NCI-H1092 treated with DMSO at 0.1 percent for 48 hours (cell line): ENCODE measurements at regions not wholly inside any gene's neighbourhood (a gene's known extent, or its start where the extent isn't known, plus 50 kb on each side); places are given as distances from the start of the nearest gene placed in this dataset.
A peak's percentile ranks its signal among the peaks of the same experiment; 100 is the strongest.

Source experiments
- DNase-seq: peaks from one replicate; lab custom pipeline; 2025; lab: John Stamatoyannopoulos, UW

DNA sequence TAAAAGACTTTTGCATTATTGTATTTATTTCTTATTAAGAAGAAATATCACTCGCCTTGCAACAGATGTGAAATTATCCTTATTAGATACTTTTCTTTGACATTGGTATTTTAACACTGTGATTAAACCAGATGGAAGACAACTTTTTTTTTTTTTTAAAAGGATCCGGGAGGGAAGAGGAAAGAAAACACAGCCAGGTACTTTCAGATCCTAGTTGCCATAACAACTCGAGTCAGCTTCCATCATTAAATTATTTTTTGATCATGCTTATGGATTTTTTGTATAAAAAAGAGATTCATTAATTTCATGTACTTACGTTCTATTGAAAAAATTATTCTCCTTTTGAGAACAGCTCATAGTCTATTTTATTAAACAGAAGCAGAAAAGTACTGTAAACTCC, 515.7 kb downstream of the TBC1D4 start:
- DNase-seq = no peak

DNA sequence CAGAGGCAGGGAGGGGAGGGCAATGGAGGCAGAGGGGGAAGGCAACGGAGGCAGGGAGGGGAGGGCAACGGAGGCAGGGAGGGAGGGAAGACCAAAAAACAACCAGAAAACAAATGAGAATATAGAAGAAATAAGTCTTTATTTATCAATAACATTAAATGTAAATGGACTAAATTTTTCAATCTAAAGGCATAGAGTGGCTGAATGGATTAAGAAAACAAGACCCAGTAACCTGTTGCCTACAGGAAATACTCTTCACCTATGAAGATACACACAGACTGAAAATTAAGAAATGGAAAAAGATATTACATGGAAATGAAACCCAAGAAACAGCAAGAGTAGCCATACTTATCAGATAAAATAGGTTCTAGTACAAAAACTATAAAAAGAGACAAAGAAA, 536.3 kb downstream of the TBC1D4 start:
- no peak for DNase-seq

DNA sequence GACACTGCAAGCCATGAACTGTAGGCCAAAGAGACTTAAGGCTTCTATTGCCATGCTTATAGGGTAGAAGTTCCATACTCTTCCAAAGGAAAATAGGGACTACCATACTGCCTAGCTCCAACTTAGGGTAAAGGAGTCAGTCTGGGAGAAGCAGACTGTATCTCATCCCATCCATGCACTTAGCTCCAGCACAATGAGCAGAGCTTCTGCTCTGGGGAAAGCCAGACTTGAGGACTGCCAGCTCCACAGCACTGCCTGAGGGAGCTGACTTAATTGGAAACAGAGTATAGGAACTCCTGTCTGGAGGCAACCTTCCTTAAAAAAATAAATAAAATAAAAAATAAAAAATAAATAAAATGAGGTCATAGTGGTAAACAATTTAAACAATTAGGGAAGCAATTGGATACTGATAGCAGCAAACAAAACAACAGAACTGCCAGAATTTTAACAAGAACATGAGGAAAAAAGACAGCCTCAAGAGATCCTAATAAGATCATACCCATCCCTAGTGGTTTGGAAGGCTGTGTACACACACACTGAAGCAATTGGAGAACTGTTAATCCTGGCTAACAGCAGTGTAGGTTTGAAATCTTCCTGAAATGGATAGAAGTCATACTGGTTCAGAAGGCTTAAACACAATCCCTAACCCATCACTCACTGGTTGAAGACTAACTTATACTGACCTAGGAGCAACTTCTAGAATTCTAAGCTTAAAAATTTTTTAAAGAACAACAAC, 550.1 kb downstream of the TBC1D4 start:
- no peak for DNase-seq

DNA sequence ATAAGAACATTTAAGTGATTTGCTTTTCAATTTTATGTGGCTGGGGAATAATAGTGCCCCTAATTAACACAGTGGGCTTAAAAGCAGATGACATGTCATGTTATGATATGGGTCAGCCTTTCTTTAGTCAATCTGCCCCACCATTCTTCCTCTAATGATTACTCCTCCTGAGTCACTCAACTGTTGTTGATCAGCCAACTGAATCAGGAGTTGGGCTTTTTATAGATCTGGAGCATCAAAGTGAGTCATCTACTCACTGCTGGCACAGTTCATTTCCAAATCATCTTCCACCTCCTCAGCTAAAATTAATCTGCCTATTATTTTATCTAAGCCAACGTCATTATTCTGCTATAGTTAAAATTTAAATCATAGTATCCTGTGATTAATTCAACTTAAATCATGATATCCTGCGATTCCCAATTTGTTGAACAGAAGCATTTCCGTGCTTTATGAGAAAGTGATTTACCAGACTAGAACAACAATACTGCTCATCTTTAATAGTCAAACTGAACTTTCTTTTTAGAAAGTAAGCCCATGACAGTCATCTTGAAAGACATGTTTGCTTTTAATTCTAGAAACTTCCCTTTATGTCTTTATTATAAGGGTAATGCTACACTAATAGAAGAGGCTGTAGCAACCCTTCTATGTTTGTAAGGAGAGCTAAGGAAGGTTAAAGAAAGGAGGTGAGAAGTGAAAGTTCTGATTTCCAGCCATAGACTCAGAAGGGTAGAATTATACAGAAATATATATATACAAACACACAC, 551.4 kb downstream of the TBC1D4 start:
- DNase-seq = no peak

DNA sequence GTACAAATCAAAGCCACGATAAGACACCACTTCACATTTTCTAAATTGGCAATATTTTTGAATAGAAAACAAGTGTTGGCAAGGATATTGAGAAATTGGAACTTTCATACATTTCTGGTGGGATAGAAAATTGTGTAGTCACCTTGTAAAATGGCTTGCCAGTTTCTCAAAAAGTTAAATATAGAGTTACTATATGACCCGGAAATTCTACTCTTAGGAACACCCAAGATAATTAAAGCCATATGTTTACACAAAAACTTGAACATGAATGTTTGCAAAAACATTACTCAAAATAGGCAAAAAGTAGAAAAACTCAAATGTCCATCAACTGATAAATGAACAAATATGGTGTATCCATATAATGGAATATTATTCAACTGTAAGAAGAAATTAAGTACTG, 552.5 kb downstream of the TBC1D4 start:
- no peak for DNase-seq

DNA sequence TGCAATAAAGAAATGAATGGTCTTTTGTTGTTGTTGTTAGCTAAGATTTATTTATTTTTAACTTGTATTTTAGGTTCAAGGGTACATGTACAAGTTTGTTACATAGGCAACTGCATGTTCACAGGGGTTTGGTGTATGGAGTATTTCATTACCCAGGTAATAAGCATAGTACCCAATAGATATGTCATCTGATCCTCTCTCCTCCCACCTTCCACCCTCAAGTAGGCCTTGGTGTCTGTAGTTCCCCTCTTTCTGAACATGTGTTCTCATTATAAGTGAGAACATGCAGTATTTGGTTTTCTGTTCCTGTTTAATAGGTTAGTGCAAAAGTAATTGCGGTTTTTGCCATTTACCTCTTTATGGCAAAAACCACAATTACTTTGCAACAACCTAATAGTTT, 554.1 kb downstream of the TBC1D4 start:
- DNase-seq = no peak

DNA sequence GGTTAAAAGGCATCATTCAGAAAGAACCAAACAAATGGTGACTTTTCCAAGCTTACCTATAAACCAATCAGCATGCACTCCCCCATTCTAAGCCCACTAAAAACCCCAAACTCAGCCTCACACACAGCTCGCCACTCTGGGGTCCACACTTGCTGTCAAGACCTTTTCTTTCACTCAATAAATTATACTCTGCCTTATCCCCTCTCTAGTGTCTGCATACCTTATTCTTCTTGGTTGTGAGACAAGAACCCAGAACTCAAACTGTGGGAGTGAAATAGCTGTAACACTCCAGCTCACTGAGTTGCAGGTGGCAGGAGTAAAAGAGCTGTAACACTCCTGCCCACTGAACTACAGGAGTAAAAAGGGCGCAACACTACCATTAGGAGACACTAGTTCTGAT, 559.0 kb downstream of the TBC1D4 start:
- no peak for DNase-seq

DNA sequence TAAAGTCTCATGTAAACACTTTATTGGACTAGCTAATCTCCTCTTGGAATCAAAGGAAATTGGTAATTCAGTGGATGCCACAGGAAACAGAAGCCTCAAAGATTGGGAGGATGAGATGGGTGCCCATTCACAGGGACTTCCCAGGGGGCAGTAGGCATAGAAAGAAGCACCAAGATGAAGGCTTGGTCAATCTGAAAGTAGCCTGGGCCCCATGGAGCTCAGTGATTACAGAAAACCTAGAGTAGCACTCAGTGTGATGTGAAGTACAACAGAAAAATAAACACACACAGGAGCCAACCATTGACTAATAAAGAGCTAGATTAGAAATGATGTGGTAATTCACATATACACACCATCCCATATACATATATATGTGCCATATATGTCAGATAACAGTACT, 560.6 kb downstream of the TBC1D4 start:
- DNase-seq = no peak

DNA sequence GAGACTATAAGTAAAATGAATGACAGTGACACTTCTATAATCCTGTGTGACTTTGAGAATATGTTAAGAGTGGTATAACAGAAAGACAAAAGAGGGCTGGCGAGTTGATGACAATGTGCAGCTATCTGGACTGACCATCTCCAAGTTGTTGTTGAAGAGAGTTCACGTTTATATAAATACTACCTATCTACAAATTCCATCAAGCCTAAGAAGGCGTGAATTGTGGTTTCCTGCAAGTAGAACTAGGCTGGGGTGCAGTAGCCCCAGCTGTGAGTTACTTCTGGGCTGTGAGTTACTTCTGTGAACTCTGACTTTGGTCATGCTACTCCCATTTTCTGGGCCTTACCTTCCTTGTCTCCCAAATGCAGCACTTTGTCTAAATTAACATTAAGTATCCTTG, 561.0 kb downstream of the TBC1D4 start:
- DNase-seq = no peak

DNA sequence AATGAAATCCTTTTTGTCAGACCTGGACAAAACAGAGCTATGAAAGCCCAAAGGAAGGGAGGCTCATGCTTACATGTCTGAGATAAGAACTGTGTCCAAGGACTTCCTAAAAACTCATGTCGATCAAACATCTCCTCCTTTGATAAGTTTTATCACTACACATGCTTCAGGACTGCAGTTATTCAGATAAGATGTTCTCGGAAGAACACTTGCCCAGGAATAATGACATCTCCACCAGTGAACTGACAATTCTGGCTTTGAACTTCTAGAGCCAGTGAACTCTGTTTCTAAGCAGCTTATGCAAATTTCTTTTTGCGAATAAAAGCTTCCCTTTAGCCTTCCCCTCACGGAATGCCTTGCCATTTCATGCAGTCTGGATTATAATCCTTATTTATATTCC, 561.6 kb downstream of the TBC1D4 start:
- DNase-seq = no peak

DNA sequence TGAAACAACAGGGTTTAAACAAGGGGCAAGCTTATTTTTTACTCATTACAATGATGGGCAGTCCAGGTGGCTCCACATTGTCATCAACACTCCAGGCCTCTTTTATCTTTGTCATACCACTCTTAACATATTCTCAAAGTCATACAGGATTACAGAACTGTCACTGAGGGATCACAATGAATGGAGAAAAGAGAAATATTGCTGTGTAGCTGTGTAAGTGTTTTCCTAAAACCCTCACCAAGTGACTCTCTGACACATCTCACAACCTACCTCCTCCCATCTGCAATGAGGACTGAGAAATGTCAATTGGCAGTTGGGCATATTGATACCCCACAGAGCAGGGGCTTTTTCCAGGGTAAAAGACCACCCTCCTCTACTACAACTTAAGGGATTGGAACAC, 562.1 kb downstream of the TBC1D4 start:
- no peak for DNase-seq

DNA sequence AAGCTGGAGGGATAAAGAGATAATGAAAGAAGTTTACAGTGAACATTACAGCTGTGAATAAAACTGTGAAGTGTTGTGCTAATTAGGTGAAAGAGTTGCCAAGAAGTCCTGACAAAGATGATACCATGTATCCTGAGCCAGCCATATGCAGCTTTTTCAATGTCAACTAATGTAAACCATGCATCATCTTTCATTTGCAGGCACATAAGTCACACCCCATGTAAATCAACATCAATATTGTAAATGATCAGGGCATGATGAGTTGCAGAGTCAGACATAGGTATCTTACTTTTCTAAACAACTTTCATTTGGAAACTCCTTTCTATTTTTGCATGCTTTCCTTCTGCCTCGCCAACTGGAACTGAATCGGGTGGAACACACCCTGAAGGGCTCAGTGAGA, 569.1 kb downstream of the TBC1D4 start:
- no peak for DNase-seq

DNA sequence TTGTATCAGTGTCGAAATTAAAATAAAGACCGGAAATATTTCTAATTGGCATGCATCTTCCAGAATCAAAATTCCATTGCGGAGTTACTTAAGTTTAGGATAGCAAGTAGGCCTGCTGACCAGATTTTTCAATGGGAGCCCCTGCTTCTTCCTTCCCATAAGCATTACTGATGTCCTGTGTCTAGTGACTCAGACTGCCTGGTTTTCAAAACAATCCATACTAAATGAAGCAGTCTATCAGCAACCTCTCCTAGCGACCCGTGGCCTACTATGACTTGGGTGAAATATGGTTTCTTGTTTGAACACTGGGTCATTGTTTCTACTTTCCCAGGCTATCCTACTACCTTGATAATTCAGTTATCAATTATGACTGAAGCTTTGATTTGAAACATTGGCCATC, 571.6 kb downstream of the TBC1D4 start:
- DNase-seq = no peak

DNA sequence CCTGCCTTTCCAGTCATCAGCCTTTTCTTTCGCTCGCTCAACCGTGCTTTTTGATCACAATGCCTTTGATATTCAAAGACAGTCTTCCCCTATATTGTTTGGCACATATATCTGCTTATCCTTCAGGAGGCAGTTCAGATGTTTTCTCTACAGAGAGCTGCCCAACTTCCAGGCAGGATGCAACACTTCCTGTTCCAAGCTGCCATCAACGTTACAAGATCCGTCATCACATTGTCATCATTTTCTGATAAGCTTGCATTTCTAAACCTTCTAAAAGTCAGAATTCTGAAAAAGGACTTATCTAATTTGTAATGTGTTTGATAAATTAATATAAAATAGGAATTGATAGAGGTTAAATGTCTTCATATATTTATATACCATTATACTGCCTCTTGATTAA, 574.2 kb downstream of the TBC1D4 start:
- DNase-seq = no peak

DNA sequence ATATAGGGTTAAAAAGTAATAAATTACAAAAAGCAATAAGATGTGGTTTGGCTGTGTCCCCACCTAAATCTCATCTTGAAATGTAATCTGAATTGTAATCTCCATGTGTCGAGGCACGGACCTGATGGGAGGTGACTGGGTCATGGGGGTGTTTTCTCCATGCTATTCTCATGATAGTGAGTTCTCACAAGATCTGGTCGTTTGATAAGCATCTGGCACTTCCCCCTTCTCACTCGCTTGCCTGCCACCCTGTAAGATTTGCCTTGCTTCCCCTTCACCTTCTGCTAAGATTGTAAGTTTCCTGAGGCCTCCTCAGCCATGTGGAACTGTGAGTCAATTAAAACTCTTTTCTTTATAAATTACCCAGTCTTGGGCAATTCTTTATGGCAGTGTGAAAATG, 577.4 kb downstream of the TBC1D4 start:
- no peak for DNase-seq

DNA sequence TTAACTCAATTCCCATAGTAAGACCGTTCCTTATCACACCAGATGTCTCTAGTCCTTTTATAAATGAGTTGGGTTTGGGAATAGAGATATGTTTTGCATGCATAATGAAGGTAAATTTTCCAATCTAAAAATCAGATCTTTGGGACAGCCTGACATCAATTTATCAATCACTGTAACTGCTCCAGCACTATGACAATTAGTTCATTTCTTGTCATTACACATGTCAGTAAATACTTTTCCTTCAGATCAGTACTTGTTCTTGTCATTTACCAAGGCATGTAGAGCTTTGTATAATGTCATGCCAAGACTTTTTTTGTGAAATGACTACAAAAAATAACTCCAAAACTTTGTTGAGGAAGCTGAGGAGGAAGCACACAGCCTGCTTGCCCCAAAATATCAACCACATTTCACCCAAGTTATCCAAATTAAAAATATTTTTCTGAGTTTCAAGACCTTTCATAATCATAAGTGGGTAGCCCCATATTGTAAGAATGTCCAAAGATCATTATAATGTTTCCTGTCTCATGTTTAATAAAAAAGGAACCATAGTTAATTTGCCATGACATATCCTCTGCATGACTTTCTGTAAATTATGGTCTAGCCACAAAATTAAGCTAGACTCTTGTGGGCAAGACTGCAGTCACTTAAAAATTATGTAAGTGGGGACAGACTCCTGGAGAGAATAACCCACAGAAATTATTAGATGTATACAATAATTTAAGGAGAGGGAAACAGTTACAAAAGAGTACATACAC, 586.8 kb downstream of the TBC1D4 start:
- no peak for DNase-seq

DNA sequence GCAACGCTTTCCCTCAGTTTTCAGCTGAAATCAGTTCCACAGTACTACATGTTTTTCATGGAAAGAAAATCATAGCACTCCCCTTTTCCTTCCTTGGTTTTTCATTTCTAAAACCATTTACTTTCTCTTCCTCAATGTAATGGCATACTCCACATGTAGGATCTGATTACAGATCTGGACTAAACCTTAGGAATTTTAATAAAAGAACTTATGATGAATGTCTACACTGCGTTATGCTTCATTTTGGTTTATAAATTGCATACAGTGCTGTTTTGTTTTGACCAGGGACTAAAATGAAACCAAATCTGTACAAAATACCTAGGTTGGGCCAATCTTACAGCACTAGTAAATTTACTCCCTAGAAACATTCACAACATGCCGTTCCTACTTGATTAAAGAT, 589.9 kb downstream of the TBC1D4 start:
- DNase-seq = no peak

DNA sequence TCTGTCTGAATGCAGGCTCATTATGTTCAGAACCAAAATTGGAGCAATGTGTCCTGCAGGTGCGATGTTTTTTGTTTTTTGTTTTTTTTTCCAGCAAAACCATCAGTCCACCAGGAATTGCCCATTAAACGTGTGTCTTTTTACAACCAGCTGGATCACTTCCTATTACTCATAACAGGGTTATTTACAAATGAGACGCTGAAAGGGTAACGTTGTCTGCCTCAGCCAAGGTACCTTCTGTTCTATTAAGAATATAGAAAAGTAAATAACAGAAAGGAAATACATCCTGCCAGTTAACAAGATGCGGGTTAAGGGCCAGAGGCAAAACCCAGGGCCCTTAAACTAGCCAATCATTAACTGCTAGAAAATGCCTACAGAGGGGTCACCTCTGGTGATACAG, 590.4 kb downstream of the TBC1D4 start:
- DNase-seq = peak; percentile 49

DNA sequence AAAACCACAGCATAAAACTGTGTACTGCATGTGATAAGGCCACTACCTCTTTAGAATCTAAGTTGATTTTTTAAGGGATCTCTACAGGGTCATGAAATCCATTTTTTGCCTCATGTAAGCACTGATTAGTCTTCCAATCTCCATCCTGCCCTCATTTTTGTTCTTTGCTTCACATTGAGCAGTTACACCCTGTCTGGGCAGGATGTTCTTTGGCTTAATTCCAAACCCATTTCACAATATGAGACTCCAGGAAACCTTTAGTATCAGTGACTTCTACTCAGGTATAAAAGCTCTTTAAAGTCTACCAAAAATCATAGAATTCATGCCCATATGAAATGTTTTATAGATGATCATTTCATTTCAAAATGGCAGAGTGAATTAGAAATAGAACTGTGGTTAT, 592.6 kb downstream of the TBC1D4 start:
- no peak for DNase-seq

DNA sequence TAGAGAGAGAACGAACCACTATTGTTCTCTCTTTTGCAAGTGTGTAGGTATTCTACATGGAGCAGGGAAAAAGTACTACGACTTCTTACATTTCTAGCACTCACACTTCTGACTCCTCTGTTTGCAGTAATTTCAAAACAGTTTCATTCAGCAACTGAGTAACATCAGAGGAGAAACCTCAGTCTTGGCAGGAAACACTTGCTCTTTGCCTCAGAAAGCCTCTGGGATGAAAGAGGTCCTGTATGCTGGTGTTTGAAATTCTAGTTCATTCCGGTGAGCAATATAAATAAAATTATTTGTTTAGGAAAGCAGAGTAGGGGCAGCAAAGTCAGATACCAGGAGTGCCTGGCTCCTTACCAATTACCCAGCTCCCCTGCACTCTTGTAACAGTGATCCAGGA, 595.5 kb downstream of the TBC1D4 start:
- no peak for DNase-seq

DNA sequence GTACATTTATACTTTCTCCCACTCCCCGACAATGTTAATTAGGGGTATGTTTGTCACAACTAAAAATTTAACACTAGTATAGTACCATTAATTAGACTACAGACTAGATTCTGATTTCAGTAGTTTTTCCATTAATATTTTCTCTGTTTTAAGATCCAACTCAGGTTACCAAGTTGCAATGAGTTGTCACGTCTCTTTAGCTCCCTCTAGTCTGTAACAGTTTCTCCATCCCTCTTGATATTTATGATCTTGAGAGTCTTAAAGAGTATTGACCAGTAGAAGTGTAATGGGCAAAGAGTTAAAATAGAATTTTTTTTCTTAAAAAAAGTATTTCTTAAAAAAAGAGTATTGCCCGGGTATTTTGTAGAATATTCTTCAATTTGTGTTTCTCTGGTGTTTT, 598.1 kb downstream of the TBC1D4 start:
- no peak for DNase-seq

DNA sequence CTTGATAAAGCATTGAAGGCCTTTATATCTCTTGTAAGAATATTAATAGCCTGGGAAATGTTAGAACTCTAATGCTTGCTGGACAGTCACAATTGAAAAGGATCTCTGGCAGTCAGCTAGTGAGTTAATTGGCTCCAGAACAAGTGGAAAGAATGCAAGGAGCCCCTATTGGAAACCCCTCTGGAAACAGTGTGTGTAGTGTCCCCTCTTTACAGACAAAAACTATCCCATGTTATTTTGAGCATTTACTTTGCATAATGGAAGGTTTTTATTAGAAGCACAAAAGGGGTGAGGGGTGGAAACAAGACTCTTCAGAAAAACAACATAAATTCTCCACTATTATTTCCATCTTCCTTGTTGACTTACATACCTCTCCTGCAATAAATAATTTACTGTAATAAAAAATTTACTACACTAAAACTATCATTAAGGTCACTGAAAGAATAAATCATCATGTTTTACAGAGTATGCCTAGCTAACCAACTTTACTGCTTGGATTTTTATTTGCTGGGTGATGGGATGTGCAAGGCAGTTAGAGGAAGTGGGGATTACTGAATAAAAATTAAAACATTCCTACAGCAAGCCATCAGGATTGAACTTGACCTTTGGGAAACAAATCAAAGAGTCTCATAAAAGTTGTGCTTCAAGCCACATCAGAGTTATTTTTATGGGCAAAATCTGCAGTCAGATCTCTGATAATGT, 610.4 kb downstream of the TBC1D4 start:
- DNase-seq = no peak

DNA sequence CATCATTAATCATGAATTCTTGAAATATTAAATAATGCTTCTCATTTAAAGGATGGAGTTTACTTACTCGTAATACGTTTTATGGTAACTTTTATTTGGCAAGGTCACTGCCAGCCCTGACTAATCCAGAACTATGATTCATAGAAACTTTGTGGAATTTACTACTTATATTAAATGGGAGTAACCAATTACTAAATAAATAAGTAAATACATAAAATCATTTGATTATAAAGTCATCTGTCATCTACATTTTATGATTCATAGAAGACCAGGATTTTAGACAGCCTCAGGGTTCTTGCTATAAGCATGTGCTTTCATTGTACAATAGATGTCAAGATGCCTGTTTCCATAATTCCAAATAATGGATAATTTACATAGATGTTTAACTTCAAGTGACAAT, 611.1 kb downstream of the TBC1D4 start:
- no peak for DNase-seq
